Tibial nerve (tissue), 4 donors: ENCODE measurements at regions not wholly inside any gene's neighbourhood (a gene's known extent, or its start where the extent isn't known, plus 50 kb on each side); places are given as distances from the start of the nearest gene placed in this dataset.

Experiments used
- CTCF ChIP-seq, 5 experiments: fragments of 200-600 bp in 3 of 5; fragments of 450-650 bp in 2 of 5; sonication (generic) in 3 of 5; IDR thresholded peaks; one replicate each; pipeline ENCODE4 v1.5.1; 2016 to 2019; ENCODE audit warnings: antibody characterized with exemption in 5 of 5, mild to moderate bottlenecking in 3 of 5, moderate library complexity in 2 of 5
- EP300 ChIP-seq, 2 donors: sonication (generic); formaldehyde crosslinking; IDR thresholded peaks; one replicate each; pipeline ENCODE4 v1.6.1; 2017; ENCODE audit warnings: antibody characterized with exemption in 2 of 2, mild to moderate bottlenecking in 1 of 2
- POLR2A ChIP-seq, 2 donors: fragments of 450-650 bp; IDR thresholded peaks; one replicate each; pipeline ENCODE4 v1.6.1; 2017; ENCODE audit warnings: antibody characterized with exemption in 2 of 2, mild to moderate bottlenecking in 2 of 2, moderate library complexity in 2 of 2

- no peak for TF ChIP-seq POLR2A (IDR thresholded peaks at IDR 0.05)
- TF ChIP-seq CTCF (IDR thresholded peaks at IDR 0.05) = no peak
- no peak for TF ChIP-seq EP300 (IDR thresholded peaks at IDR 0.05)
These were observed 78.6 kb upstream of the DTNBP1 start for GRCh38 chr6:15741405-15741804.
